ENCODE measurements at regions not wholly inside any gene's neighbourhood (a gene's known extent, or its start where the extent isn't known, plus 50 kb on each side); places are given as distances from the start of the nearest gene placed in this dataset.

DNA sequence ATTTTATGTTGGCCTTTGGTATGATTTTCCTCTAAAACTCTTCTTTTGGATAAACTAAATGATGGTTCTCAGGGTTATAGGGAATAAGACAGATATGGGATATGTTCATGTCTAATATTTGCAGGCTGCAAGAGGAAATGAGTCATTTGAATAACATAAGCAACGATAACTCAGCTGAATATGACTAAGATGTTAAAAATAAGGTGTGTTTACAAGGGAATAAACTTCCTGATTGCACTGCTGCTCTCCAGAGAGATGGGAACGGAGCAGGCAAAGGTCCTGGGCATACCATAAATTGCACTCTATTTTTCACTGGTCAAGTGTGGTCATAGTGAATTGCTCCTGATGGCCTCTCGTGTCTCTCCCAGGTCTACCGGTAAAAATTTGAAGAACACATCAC is 666.2 kb downstream of the TOX3 start:
- no peak overlapping the region for H2AFZ ChIP-seq (ENCODE audit: low read depth, low read length)
- no peaks in the 10 kb centered on the region for H3K9me3 ChIP-seq (ENCODE audit: insufficient read depth, low read length)
- H4K20me1 ChIP-seq (ENCODE audit: insufficient read depth, low read length) = no peaks in the 10 kb centered on the region
- no peak overlapping the region for H3K4me2 ChIP-seq (ENCODE audit: low read length)
- TF ChIP-seq EZH2phosphoT487 (IDR thresholded peaks at IDR 0.05; ENCODE audit: low read depth) = no peak
- TF ChIP-seq, protein P1, sequence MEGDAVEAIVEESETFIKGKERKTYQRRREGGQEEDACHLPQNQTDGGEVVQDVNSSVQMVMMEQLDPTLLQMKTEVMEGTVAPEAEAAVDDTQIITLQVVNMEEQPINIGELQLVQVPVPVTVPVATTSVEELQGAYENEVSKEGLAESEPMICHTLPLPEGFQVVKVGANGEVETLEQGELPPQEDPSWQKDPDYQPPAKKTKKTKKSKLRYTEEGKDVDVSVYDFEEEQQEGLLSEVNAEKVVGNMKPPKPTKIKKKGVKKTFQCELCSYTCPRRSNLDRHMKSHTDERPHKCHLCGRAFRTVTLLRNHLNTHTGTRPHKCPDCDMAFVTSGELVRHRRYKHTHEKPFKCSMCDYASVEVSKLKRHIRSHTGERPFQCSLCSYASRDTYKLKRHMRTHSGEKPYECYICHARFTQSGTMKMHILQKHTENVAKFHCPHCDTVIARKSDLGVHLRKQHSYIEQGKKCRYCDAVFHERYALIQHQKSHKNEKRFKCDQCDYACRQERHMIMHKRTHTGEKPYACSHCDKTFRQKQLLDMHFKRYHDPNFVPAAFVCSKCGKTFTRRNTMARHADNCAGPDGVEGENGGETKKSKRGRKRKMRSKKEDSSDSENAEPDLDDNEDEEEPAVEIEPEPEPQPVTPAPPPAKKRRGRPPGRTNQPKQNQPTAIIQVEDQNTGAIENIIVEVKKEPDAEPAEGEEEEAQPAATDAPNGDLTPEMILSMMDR (IDR thresholded peaks at IDR 0.05; ENCODE audit: low read depth, low read length) = no peak
- H3K4me3 ChIP-seq (ENCODE audit: low read length) = no peak overlapping the region
- no peaks in the 10 kb centered on the region for H3K4me1 ChIP-seq (ENCODE audit: low read length)
- no peak overlapping the region for H3K9ac ChIP-seq (ENCODE audit: low read length)
- H3K79me2 ChIP-seq (ENCODE audit: low read length) = no peaks in the 10 kb centered on the region
- no peaks in the 10 kb centered on the region for H3K36me3 ChIP-seq (replicated peaks; ENCODE audit: low read depth, low read length)
- H3K27me3 ChIP-seq (ENCODE audit: low read depth, low read length) = no peaks in the 10 kb centered on the region
- no peak overlapping the region for H3K27ac ChIP-seq (ENCODE audit: low read length)

DNA sequence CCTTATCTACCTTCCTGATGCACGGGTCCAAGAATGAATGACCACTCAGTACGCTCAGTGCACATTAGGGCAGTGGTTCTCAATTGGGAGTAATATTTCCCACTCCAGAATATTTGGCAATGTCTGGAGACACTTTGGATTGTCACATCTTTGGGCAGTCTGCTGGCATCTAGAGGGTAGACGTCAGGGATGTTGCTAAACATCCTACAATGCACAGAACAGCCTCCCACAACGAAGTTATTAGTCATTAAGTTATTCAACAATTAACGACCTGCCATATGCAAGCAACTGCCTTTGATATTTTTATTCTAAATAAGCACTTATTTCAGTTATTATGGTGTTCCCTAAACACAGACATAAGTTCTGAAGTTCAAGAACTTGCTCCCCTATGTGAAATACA is 669.3 kb downstream of the TOX3 start:
- no peaks in the 10 kb centered on the region for H3K9me3 ChIP-seq (ENCODE audit: insufficient read depth, low read length)
- no peaks in the 10 kb centered on the region for H4K20me1 ChIP-seq (ENCODE audit: insufficient read depth, low read length)
- no peak overlapping the region for H3K9ac ChIP-seq (ENCODE audit: low read length)
- no peak overlapping the region for H3K27ac ChIP-seq (ENCODE audit: low read length)
- no peak overlapping the region for H3K4me2 ChIP-seq (ENCODE audit: low read length)
- H2AFZ ChIP-seq (ENCODE audit: low read depth, low read length) = no peak overlapping the region
- no peaks in the 10 kb centered on the region for H3K79me2 ChIP-seq (ENCODE audit: low read length)
- TF ChIP-seq, protein P1 (IDR thresholded peaks at IDR 0.05; ENCODE audit: low read depth, low read length) = no peak
- no peak for TF ChIP-seq EZH2phosphoT487 (IDR thresholded peaks at IDR 0.05; ENCODE audit: low read depth)
- H3K4me3 ChIP-seq (ENCODE audit: low read length) = no peak overlapping the region
- H3K36me3 ChIP-seq (replicated peaks; ENCODE audit: low read depth, low read length) = no peaks in the 10 kb centered on the region
- H3K4me1 ChIP-seq (ENCODE audit: low read length) = no peaks in the 10 kb centered on the region
- no peaks in the 10 kb centered on the region for H3K27me3 ChIP-seq (ENCODE audit: low read depth, low read length)

DNA sequence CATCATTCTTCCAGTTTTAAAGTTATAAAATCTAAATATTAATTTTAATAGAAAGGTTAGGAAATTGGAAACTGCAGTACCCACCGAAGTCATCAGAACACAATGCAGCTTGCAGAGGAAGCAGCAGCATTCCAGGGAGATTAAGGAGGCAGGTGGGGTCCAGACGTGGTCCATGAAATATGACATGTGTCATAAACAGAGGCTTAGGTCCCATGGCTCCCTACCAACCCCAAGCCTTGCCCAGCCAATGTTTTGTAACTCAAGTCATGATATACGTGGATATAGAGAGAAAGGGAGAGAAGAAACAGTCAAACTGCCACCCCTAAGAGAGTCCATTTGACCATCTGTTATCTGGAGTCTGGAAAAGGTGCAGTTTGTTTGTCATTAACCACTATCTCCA is 670.0 kb downstream of the TOX3 start:
- no peak for TF ChIP-seq EZH2phosphoT487 (IDR thresholded peaks at IDR 0.05; ENCODE audit: low read depth)
- TF ChIP-seq, protein P1 (IDR thresholded peaks at IDR 0.05; ENCODE audit: low read depth, low read length) = no peak
- Histone ChIP-seq H2AFZ (ENCODE audit: low read depth, low read length) (no peak overlapping the region), H3K9ac (ENCODE audit: low read length) (no peak overlapping the region), H3K4me1 (ENCODE audit: low read length) (no peaks in the 10 kb centered on the region), H3K79me2 (ENCODE audit: low read length) (no peaks in the 10 kb centered on the region), H3K27me3 (ENCODE audit: low read depth, low read length) (no peaks in the 10 kb centered on the region), H3K27ac (ENCODE audit: low read length) (no peak overlapping the region), H4K20me1 (ENCODE audit: insufficient read depth, low read length) (no peaks in the 10 kb centered on the region), H3K36me3 (replicated peaks; ENCODE audit: low read depth, low read length) (no peaks in the 10 kb centered on the region), H3K4me3 (ENCODE audit: low read length) (no peak overlapping the region), H3K4me2 (ENCODE audit: low read length) (no peak overlapping the region), H3K9me3 (ENCODE audit: insufficient read depth, low read length) (no peaks in the 10 kb centered on the region)

DNA sequence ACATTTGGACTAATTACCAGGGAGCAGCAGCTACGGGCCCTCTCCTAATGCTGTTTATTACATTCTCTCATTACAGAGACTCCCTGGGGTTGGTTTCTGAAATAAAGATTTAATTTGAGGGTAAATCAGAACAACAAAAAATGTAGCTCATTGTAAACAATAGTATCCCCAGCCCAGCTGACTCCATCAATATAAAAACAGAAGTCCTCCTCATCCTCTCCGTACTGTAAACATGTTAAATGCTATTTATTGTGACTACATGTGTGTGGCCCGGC is 670.4 kb downstream of the TOX3 start:
- no peaks in the 10 kb centered on the region for H3K79me2 ChIP-seq (ENCODE audit: low read length)
- H3K36me3 ChIP-seq (replicated peaks; ENCODE audit: low read depth, low read length) = no peaks in the 10 kb centered on the region
- no peak overlapping the region for H3K4me2 ChIP-seq (ENCODE audit: low read length)
- H2AFZ ChIP-seq (ENCODE audit: low read depth, low read length) = no peak overlapping the region
- no peak overlapping the region for H3K4me3 ChIP-seq (ENCODE audit: low read length)
- no peaks in the 10 kb centered on the region for H4K20me1 ChIP-seq (ENCODE audit: insufficient read depth, low read length)
- no peak overlapping the region for H3K27ac ChIP-seq (ENCODE audit: low read length)
- no peaks in the 10 kb centered on the region for H3K9me3 ChIP-seq (ENCODE audit: insufficient read depth, low read length)
- no peaks in the 10 kb centered on the region for H3K27me3 ChIP-seq (ENCODE audit: low read depth, low read length)
- H3K9ac ChIP-seq (ENCODE audit: low read length) = no peak overlapping the region
- H3K4me1 ChIP-seq (ENCODE audit: low read length) = no peaks in the 10 kb centered on the region
- TF ChIP-seq EZH2phosphoT487 (IDR thresholded peaks at IDR 0.05; ENCODE audit: low read depth) = no peak
- TF ChIP-seq, protein P1 (IDR thresholded peaks at IDR 0.05; ENCODE audit: low read depth, low read length) = no peak
